B cell (primary cell): ENCODE measurements at regions not wholly inside any gene's neighbourhood (a gene's known extent, or its start where the extent isn't known, plus 50 kb on each side); places are given as distances from the start of the nearest gene placed in this dataset.

Source experiments
- ATAC-seq: fragments of 200-7000 bp; cut with Tn5 transposase; one replicate; pipeline ENCODE4 v1.10.0; 2021; ENCODE audit warnings: low read depth, mild to moderate bottlenecking, moderate number of reproducible peaks, moderate library complexity
- CTCF ChIA-PET: fragments of 350-600 bp; sonication (Branson Sonifier 250); formaldehyde crosslinking; loops from one replicate; lab custom pipeline; 2021; ENCODE audit warnings: antibody characterized with exemption, inconsistent platforms; lab: Charles Lee
- POLR2A ChIA-PET: fragments of 350-600 bp; sonication (Branson Sonifier 250); formaldehyde crosslinking; loops from one replicate; lab custom pipeline; 2021; ENCODE audit warnings: antibody characterized with exemption; lab: Charles Lee
- DNase-seq: peaks from one replicate; pipeline ENCODE4 v3.0.0; 2013
- H2AFZ ChIP-seq: 2 replicates; pipeline ENCODE4 v1.6.1; 2012; ENCODE audit warnings: mild to moderate bottlenecking, low read depth, low read length; ENCODE audit not compliant: insufficient read depth, poor library complexity, severe bottlenecking
- H3K27ac ChIP-seq, 2 donors: 1 replicate in 1 of 2; 2 replicates in 1 of 2; pipeline ENCODE4 v1.5.1; 2012 to 2013; ENCODE audit warnings: low read length in 2 of 2, mild to moderate bottlenecking in 2 of 2, moderate library complexity in 1 of 2
- H3K27me3 ChIP-seq, 4 experiments: fragments of 200-600 bp in 1 of 4; sonication (generic) in 1 of 4; replicated peaks in 1 of 4; 1 replicate in 2 of 4; 2 replicates in 2 of 4; pipeline versions ENCODE4 v1.6.1 to v1.7.0; 2013 to 2016; ENCODE audit warnings: low read length in 3 of 4, mild to moderate bottlenecking in 2 of 4, mixed read lengths in 1 of 4, moderate library complexity in 1 of 4; ENCODE audit not compliant: insufficient read depth in 4 of 4, control insufficient read depth in 3 of 4; ENCODE audit errors: control extremely low read depth in 1 of 4
- H3K36me3 ChIP-seq, 2 experiments: replicated peaks in 1 of 2; 1 replicate in 1 of 2; 2 replicates in 1 of 2; pipeline versions ENCODE4 v1.6.1 to v1.7.1; 2013; ENCODE audit warnings: low read length in 1 of 2; ENCODE audit not compliant: insufficient read depth in 2 of 2, control insufficient read depth in 1 of 2; ENCODE audit errors: control extremely low read depth in 1 of 2, extremely low read depth in 1 of 2
- H3K4me1 ChIP-seq, 2 donors: fragments of 200-600 bp in 1 of 2; sonication (generic) in 1 of 2; 1 replicate in 1 of 2; 2 replicates in 1 of 2; pipeline versions ENCODE4 v1.5.1 to v1.6.1; 2013 to 2017; ENCODE audit warnings: low read length in 2 of 2; ENCODE audit not compliant: control insufficient read depth in 2 of 2, insufficient read depth in 2 of 2
- H3K4me2 ChIP-seq: replicated peaks from 2 replicates; pipeline ENCODE3; 2012; ENCODE audit warnings: mild to moderate bottlenecking, low read depth, low read length; ENCODE audit not compliant: poor library complexity, severe bottlenecking
- H3K4me3 ChIP-seq, 5 experiments: fragments of 200-600 bp in 1 of 5; sonication (generic) in 1 of 5; 1 replicate in 3 of 5; 2 replicates in 2 of 5; pipeline versions ENCODE4 v1.5.1 to v1.7.0; 2011 to 2016; ENCODE audit warnings: low read length in 4 of 5, mild to moderate bottlenecking in 4 of 5, low read depth in 2 of 5, control low read depth in 1 of 5, moderate library complexity in 1 of 5; ENCODE audit not compliant: insufficient read depth in 1 of 5; ENCODE audit errors: control extremely low read depth in 1 of 5, extremely low read depth in 1 of 5
- H3K79me2 ChIP-seq: fragments of 200-600 bp; sonication (generic); one replicate; pipeline ENCODE4 v1.6.0; 2016; ENCODE audit warnings: low read length; ENCODE audit not compliant: control insufficient read depth, insufficient read depth
- H3K9ac ChIP-seq: fragments of 200-600 bp; sonication (generic); 2 replicates; pipeline ENCODE4 v1.6.1; 2017; ENCODE audit warnings: mild to moderate bottlenecking, low read length, moderate library complexity
- H3K9me3 ChIP-seq, 3 donors: one replicate each; pipeline versions ENCODE4 v1.6.1 to v1.7.1; 2013; ENCODE audit warnings: low read length in 2 of 3; ENCODE audit not compliant: control insufficient read depth in 2 of 3, insufficient read depth in 1 of 3; ENCODE audit errors: control extremely low read depth in 1 of 3
- H4K20me1 ChIP-seq: 2 replicates; pipeline ENCODE4 v1.6.0; 2012; ENCODE audit warnings: mild to moderate bottlenecking, low read length; ENCODE audit not compliant: insufficient read depth, control insufficient read depth, poor library complexity, severe bottlenecking
- H3K27ac Mint-ChIP-seq: one replicate; pipeline ENCODE4 v1.8.0; 2021; ENCODE audit warnings: mixed read lengths
- H3K27me3 Mint-ChIP-seq: one replicate; pipeline ENCODE4 v1.8.0; 2021; ENCODE audit warnings: mixed read lengths
- H3K4me1 Mint-ChIP-seq: one replicate; pipeline ENCODE4 v1.8.0; 2021; ENCODE audit warnings: mixed read lengths
- H3K4me3 Mint-ChIP-seq: one replicate; pipeline ENCODE4 v1.8.0; 2021; ENCODE audit warnings: mixed read lengths
- H3K9me3 Mint-ChIP-seq: one replicate; pipeline ENCODE4 v1.8.0; 2022; ENCODE audit warnings: mixed read lengths; ENCODE audit not compliant: insufficient read depth
- CTCF ChIP-seq: fragments of 200-600 bp; IDR thresholded peaks from one replicate; pipeline ENCODE4 v1.8.0; 2022; ENCODE audit warnings: antibody characterized with exemption, mild to moderate bottlenecking
- EZH2 ChIP-seq: IDR thresholded peaks from 2 replicates; pipeline ENCODE4 v1.6.1; 2012; ENCODE audit warnings: borderline replicate concordance, low read depth, mild to moderate bottlenecking, moderate library complexity, low read length; ENCODE audit not compliant: insufficient read depth, poor library complexity, severe bottlenecking
- WGBS: methylation state at CpG from one replicate; pipeline ENCODE4 v1.1.5; 2013; ENCODE audit warnings: missing lambda C conversion rate; ENCODE audit not compliant: insufficient coverage; 5-methylcytosine and 5-hydroxymethylcytosine counted together
- intact Hi-C: fragments of 100-400 bp; cut with micrococcal nuclease; formaldehyde crosslinking; loops from one replicate; pipeline ENCODE4 v1.10.0; 2022

DNA sequence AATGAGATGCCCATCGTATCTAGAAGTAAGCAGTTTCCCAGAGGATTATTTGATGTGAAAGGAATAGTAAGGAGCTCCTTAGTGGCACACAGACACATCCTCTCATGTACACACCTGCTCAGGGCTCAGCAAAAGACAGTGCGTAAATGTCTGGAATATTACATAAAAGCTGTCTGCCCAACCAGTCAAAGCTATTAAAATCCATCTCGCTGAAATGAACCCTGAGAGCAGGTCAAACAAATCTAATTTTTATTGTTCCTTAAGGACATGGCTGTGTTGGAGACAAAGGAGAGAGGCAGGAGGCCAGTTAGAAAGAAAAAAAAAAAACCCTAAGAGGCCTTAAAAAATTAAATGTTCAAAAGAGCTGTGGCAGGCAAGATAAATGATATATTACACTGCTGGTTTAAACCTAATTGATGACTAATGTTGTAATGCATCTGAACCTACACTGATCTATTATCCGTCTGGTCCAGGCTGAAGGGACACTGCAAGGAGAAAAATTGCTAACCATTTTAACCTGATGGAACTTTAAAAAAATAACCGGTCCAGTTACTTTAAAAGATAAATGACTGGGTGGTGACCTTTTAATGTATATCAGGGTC lies 58.5 kb upstream of the FGGY start:
- Histone ChIP-seq H3K4me2 (no peak overlapping the region), H3K4me1 (no peaks in the 10 kb centered on the region), H3K9ac (no peak overlapping the region), H3K27me3 (no peaks in the 10 kb centered on the region), H3K27ac (no peak overlapping the region), H4K20me1 (no peaks in the 10 kb centered on the region), H2AFZ (no peak overlapping the region), H3K79me2 (no peaks in the 10 kb centered on the region), H3K36me3 (no peaks in the 10 kb centered on the region), H3K9me3 (no peaks in the 10 kb centered on the region), H3K4me3 (no peak overlapping the region)
- ChIA-PET CTCF (no interaction called here), POLR2A (no interaction called here)
- TF ChIP-seq EZH2 (no peak), CTCF (no peak)
- H3K9me3 Mint-ChIP-seq, result no peaks in the 10 kb centered on the region
- 100% methylated on average over 1 of the region's 5 CpGs for WGBS
- no peaks in the 10 kb centered on the region for H3K4me1 Mint-ChIP-seq
- DNase-seq (no peak), ATAC-seq (no peak)
- intact Hi-C loops, result no loop called here
- no peak overlapping the region for H3K27ac Mint-ChIP-seq
- H3K27me3 Mint-ChIP-seq, result no peaks in the 10 kb centered on the region
- H3K4me3 Mint-ChIP-seq, result no peak overlapping the region

DNA sequence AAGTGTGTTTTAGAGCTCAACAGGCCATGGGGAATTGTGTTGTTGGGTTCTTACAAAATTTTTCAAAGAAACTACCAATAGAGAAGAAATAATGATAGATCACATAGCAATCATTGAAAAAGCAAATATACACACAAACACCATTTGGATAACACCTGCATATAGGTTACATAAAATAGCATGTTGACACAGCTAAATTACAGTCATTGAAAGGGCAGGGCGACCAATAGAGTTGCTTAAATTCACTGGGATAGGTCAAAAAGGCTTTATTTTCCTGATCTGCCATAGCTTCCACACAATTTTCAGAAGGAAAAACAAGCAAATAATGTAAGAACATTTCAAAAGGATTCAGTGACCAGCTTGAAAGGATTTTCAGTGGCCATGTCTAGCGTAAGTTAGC lies 57.9 kb upstream of the FGGY start:
- H3K27me3 ChIP-seq, result no peaks in the 10 kb centered on the region
- H4K20me1 ChIP-seq, result no peaks in the 10 kb centered on the region
- no peaks in the 10 kb centered on the region for H3K4me1 Mint-ChIP-seq
- no peak overlapping the region for H3K27ac Mint-ChIP-seq
- POLR2A ChIA-PET, result no interaction called here
- no peak overlapping the region for H3K4me2 ChIP-seq
- H3K4me3 ChIP-seq, result no peak overlapping the region
- no peaks in the 10 kb centered on the region for H3K9me3 Mint-ChIP-seq
- intact Hi-C loops, result no loop called here
- TF ChIP-seq EZH2, result no peak
- no peak overlapping the region for H3K27ac ChIP-seq
- WGBS, result no CpG with 5 or more reads among the region's 2 CpGs
- H3K4me1 ChIP-seq, result no peaks in the 10 kb centered on the region
- H3K27me3 Mint-ChIP-seq, result no peaks in the 10 kb centered on the region
- H3K9me3 ChIP-seq, result no peaks in the 10 kb centered on the region
- no peak for DNase-seq
- H3K4me3 Mint-ChIP-seq, result no peak overlapping the region
- H3K79me2 ChIP-seq, result no peaks in the 10 kb centered on the region
- no peak for ATAC-seq
- H2AFZ ChIP-seq, result no peak overlapping the region
- no peak overlapping the region for H3K9ac ChIP-seq
- H3K36me3 ChIP-seq, result no peaks in the 10 kb centered on the region
- CTCF ChIA-PET, result no interaction called here
